ENCODE measurements at regions not wholly inside any gene's neighbourhood (a gene's known extent, or its start where the extent isn't known, plus 50 kb on each side); places are given as distances from the start of the nearest gene placed in this dataset.

GRCh38 chr13:40115426-40115825, 460.0 kb downstream of the COG6 start:
- Histone ChIP-seq H3K9ac (ENCODE audit: low read length) (no peak overlapping the region), H3K27ac (ENCODE audit: low read length) (no peak overlapping the region), H3K4me3 (ENCODE audit: low read length) (no peak overlapping the region)

GRCh38 chr13:40116008-40116407, 460.5 kb downstream of the COG6 start:
- H3K9me3 ChIP-seq (ENCODE audit: control insufficient read depth, low read depth, low read length): no peaks in the 10 kb centered on the region
- no peak overlapping the region for H3K9ac ChIP-seq (ENCODE audit: low read length)
- no peak overlapping the region for H3K4me3 ChIP-seq (ENCODE audit: low read length)
- no peaks in the 10 kb centered on the region for H3K27me3 ChIP-seq (ENCODE audit: control insufficient read depth, insufficient read depth, low read length)
- H3K36me3 ChIP-seq (ENCODE audit: control insufficient read depth, low read depth, low read length): no peaks in the 10 kb centered on the region
- peaks cover 3% of the 10 kb centered on the region for H3K4me1 ChIP-seq (ENCODE audit: control insufficient read depth, low read depth, low read length)
- no peak overlapping the region for H3K27ac ChIP-seq (ENCODE audit: low read length)

More at GRCh38 chr13:40115426-40115825, 460.0 kb downstream of the COG6 start:
- no peaks in the 10 kb centered on the region for H3K9me3 ChIP-seq (ENCODE audit: control insufficient read depth, low read depth, low read length)
- H3K27me3 ChIP-seq (ENCODE audit: control insufficient read depth, insufficient read depth, low read length): no peaks in the 10 kb centered on the region
- H3K36me3 ChIP-seq (ENCODE audit: control insufficient read depth, low read depth, low read length): no peaks in the 10 kb centered on the region
- H3K4me1 ChIP-seq (ENCODE audit: control insufficient read depth, low read depth, low read length): peaks cover 3% of the 10 kb centered on the region

GRCh38 chr13:40118337-40118736, 462.9 kb downstream of the COG6 start:
- Histone ChIP-seq H3K9ac (ENCODE audit: low read length) (no peak overlapping the region), H3K4me1 (ENCODE audit: control insufficient read depth, low read depth, low read length) (peaks cover 3% of the 10 kb centered on the region), H3K27ac (ENCODE audit: low read length) (no peak overlapping the region), H3K4me3 (ENCODE audit: low read length) (no peak overlapping the region), H3K9me3 (ENCODE audit: control insufficient read depth, low read depth, low read length) (no peaks in the 10 kb centered on the region), H3K27me3 (ENCODE audit: control insufficient read depth, insufficient read depth, low read length) (no peaks in the 10 kb centered on the region), H3K36me3 (ENCODE audit: control insufficient read depth, low read depth, low read length) (no peaks in the 10 kb centered on the region)

- H3K27me3 ChIP-seq (ENCODE audit: control insufficient read depth, insufficient read depth, low read length): no peaks in the 10 kb centered on the region
- H3K4me3 ChIP-seq (ENCODE audit: low read length): no peak overlapping the region
- peaks cover 9% of the 10 kb centered on the region for H3K4me1 ChIP-seq (ENCODE audit: control insufficient read depth, low read depth, low read length)
- H3K36me3 ChIP-seq (ENCODE audit: control insufficient read depth, low read depth, low read length): no peaks in the 10 kb centered on the region
- no peaks in the 10 kb centered on the region for H3K9me3 ChIP-seq (ENCODE audit: control insufficient read depth, low read depth, low read length)
- H3K9ac ChIP-seq (ENCODE audit: low read length): no peak overlapping the region
- no peak overlapping the region for H3K27ac ChIP-seq (ENCODE audit: low read length)
Measured at GRCh38 chr13:40119852-40120251, 464.4 kb downstream of the COG6 start.

- Histone ChIP-seq H3K27ac (ENCODE audit: low read length) (no peak overlapping the region), H3K27me3 (ENCODE audit: control insufficient read depth, insufficient read depth, low read length) (no peaks in the 10 kb centered on the region), H3K4me3 (ENCODE audit: low read length) (no peak overlapping the region), H3K4me1 (ENCODE audit: control insufficient read depth, low read depth, low read length) (peaks cover 9% of the 10 kb centered on the region), H3K9ac (ENCODE audit: low read length) (no peak overlapping the region), H3K9me3 (ENCODE audit: control insufficient read depth, low read depth, low read length) (no peaks in the 10 kb centered on the region), H3K36me3 (ENCODE audit: control insufficient read depth, low read depth, low read length) (no peaks in the 10 kb centered on the region)
Measured at GRCh38 chr13:40120288-40120687, 464.8 kb downstream of the COG6 start.

GRCh38 chr13:40120781-40121180, 465.3 kb downstream of the COG6 start:
- Histone ChIP-seq H3K9ac (ENCODE audit: low read length) (no peak overlapping the region), H3K36me3 (ENCODE audit: control insufficient read depth, low read depth, low read length) (no peaks in the 10 kb centered on the region), H3K4me1 (ENCODE audit: control insufficient read depth, low read depth, low read length) (peaks cover 8% of the 10 kb centered on the region)

GRCh38 chr13:40121722-40122121, 466.3 kb downstream of the COG6 start:
- Histone ChIP-seq H3K36me3 (ENCODE audit: control insufficient read depth, low read depth, low read length) (no peaks in the 10 kb centered on the region), H3K4me1 (ENCODE audit: control insufficient read depth, low read depth, low read length) (peaks cover 5% of the 10 kb centered on the region), H3K9me3 (ENCODE audit: control insufficient read depth, low read depth, low read length) (no peaks in the 10 kb centered on the region), H3K27me3 (ENCODE audit: control insufficient read depth, insufficient read depth, low read length) (no peaks in the 10 kb centered on the region), H3K4me3 (ENCODE audit: low read length) (no peak overlapping the region), H3K9ac (ENCODE audit: low read length) (no peak overlapping the region), H3K27ac (ENCODE audit: low read length) (no peak overlapping the region)

More at GRCh38 chr13:40120781-40121180, 465.3 kb downstream of the COG6 start:
- H3K4me3 ChIP-seq (ENCODE audit: low read length): no peak overlapping the region
- no peaks in the 10 kb centered on the region for H3K9me3 ChIP-seq (ENCODE audit: control insufficient read depth, low read depth, low read length)
- no peak overlapping the region for H3K27ac ChIP-seq (ENCODE audit: low read length)
- no peaks in the 10 kb centered on the region for H3K27me3 ChIP-seq (ENCODE audit: control insufficient read depth, insufficient read depth, low read length)

- H3K9ac ChIP-seq (ENCODE audit: low read length): no peak overlapping the region
- no peaks in the 10 kb centered on the region for H3K27me3 ChIP-seq (ENCODE audit: control insufficient read depth, insufficient read depth, low read length)
- peaks cover 5% of the 10 kb centered on the region for H3K4me1 ChIP-seq (ENCODE audit: control insufficient read depth, low read depth, low read length)
- H3K9me3 ChIP-seq (ENCODE audit: control insufficient read depth, low read depth, low read length): no peaks in the 10 kb centered on the region
- no peak overlapping the region for H3K27ac ChIP-seq (ENCODE audit: low read length)
- no peak overlapping the region for H3K4me3 ChIP-seq (ENCODE audit: low read length)
- H3K36me3 ChIP-seq (ENCODE audit: control insufficient read depth, low read depth, low read length): no peaks in the 10 kb centered on the region
Measured at GRCh38 chr13:40123962-40124632, 468.6 kb downstream of the COG6 start.

- Histone ChIP-seq H3K9ac (ENCODE audit: low read length) (no peak overlapping the region), H3K27me3 (ENCODE audit: control insufficient read depth, insufficient read depth, low read length) (no peaks in the 10 kb centered on the region), H3K9me3 (ENCODE audit: control insufficient read depth, low read depth, low read length) (no peaks in the 10 kb centered on the region), H3K4me3 (ENCODE audit: low read length) (no peak overlapping the region), H3K36me3 (ENCODE audit: control insufficient read depth, low read depth, low read length) (no peaks in the 10 kb centered on the region), H3K27ac (ENCODE audit: low read length) (no peak overlapping the region), H3K4me1 (ENCODE audit: control insufficient read depth, low read depth, low read length) (peaks cover 5% of the 10 kb centered on the region)
Measured at GRCh38 chr13:40124633-40125015, 469.2 kb downstream of the COG6 start.

GRCh38 chr13:40125336-40125735, 469.9 kb downstream of the COG6 start:
- no peak overlapping the region for H3K27ac ChIP-seq (ENCODE audit: low read length)

GRCh38 chr13:40126306-40127085, 471.0 kb downstream of the COG6 start:
- peaks cover 5% of the 10 kb centered on the region for H3K4me1 ChIP-seq (ENCODE audit: control insufficient read depth, low read depth, low read length)
- no peak overlapping the region for H3K4me3 ChIP-seq (ENCODE audit: low read length)
- H3K27me3 ChIP-seq (ENCODE audit: control insufficient read depth, insufficient read depth, low read length): no peaks in the 10 kb centered on the region
- no peaks in the 10 kb centered on the region for H3K36me3 ChIP-seq (ENCODE audit: control insufficient read depth, low read depth, low read length)
- no peak overlapping the region for H3K27ac ChIP-seq (ENCODE audit: low read length)
- no peak overlapping the region for H3K9ac ChIP-seq (ENCODE audit: low read length)
- no peaks in the 10 kb centered on the region for H3K9me3 ChIP-seq (ENCODE audit: control insufficient read depth, low read depth, low read length)

More at GRCh38 chr13:40125336-40125735, 469.9 kb downstream of the COG6 start:
- no peaks in the 10 kb centered on the region for H3K36me3 ChIP-seq (ENCODE audit: control insufficient read depth, low read depth, low read length)
- H3K4me3 ChIP-seq (ENCODE audit: low read length): no peak overlapping the region
- no peak overlapping the region for H3K9ac ChIP-seq (ENCODE audit: low read length)
- H3K4me1 ChIP-seq (ENCODE audit: control insufficient read depth, low read depth, low read length): peaks cover 5% of the 10 kb centered on the region
- H3K27me3 ChIP-seq (ENCODE audit: control insufficient read depth, insufficient read depth, low read length): no peaks in the 10 kb centered on the region
- no peaks in the 10 kb centered on the region for H3K9me3 ChIP-seq (ENCODE audit: control insufficient read depth, low read depth, low read length)

GRCh38 chr13:40127476-40127875, 472.0 kb downstream of the COG6 start:
- no peak overlapping the region for H3K4me3 ChIP-seq (ENCODE audit: low read length)
- no peaks in the 10 kb centered on the region for H3K27me3 ChIP-seq (ENCODE audit: control insufficient read depth, insufficient read depth, low read length)
- H3K4me1 ChIP-seq (ENCODE audit: control insufficient read depth, low read depth, low read length): peaks cover 5% of the 10 kb centered on the region
- no peak overlapping the region for H3K27ac ChIP-seq (ENCODE audit: low read length)
- H3K36me3 ChIP-seq (ENCODE audit: control insufficient read depth, low read depth, low read length): no peaks in the 10 kb centered on the region
- no peaks in the 10 kb centered on the region for H3K9me3 ChIP-seq (ENCODE audit: control insufficient read depth, low read depth, low read length)
- H3K9ac ChIP-seq (ENCODE audit: low read length): no peak overlapping the region
